ENCODE measurements at regions not wholly inside any gene's neighbourhood (a gene's known extent, or its start where the extent isn't known, plus 50 kb on each side); places are given as distances from the start of the nearest gene placed in this dataset.

DNA sequence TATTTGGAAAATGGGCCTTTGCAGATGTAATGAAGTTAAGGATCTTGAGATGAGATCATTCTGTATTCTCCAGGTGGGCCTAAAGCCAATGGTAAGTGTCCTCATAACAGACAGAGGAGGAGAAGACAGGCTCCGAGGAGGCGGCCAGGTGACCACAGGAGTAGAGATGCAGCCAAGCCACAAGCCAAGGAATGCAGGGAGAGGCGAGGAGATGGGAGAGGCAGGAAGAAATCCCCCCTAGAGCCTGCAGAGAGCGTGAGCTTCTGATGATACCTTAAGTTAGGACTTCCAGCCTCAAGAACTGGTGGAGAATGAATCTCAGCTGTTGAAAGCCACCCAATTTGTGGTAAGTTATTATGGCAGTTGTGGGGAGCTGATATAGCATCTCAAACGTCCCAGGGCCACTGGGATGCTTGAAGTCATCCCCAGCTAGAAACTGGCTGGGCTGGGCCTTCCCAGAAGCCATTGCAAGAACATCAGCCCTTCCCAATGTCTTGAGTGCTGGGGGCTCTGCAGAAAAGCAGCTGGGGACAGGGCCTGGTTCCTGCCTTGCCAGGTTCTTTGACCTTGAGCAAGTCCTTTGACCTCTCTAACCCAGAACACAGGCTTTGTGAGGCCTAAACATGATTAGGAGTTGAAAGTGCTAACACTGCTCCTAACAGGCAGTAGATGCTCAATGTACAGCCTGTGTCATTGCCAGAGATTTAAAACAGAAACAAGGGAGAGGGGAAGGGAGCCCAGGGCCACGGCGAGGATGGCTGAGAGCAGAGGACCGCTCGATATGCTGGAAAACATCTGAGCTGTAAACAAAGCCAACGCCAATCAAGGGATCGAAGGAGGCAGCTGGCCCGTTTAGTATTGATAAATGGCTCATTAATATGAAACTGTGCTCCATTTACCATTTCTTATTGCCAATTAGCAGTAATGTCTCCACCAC is 632.3 kb downstream of the TBC1D22A start:
- no peak for DNase-seq

DNA sequence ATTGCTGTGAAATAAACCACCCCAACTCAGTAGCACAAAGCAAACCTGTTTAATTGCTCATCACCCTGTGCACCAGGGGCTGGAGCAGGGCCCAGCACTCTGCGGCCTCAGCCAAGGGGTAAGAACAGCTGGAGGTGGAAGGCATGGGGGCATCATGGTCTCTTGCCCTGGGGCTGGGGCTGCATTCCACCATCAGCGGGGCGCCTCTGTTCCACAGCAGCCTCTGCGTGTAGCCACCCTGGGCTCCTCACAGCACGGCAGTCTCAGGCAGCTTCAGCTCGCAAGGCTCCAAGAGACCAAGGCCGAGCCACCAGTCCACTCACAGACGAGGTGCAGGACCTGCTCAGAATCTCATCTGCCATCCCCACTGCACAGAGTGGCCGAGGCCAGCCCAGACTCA is 630.7 kb downstream of the TBC1D22A start:
- DNase-seq: no peak

DNA sequence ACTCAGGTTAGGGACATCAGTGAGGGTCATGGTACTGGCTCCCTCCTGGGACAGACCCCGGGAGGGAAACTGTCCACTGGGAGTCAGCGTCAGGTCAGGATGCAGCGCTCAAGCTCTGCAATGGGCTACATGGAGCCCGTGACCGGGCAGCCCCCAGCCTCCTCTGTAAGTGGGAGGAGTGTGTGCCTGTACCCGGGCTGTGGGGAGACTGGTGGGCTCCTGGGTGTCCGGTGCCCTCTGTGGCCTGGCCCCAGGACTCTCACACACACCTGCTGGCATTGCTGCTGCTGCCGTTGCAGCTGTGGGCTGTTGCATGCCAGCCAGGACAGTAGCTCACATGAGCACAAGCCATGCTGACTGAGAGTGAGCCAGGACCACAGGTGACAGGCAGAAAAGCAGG is 630.3 kb downstream of the TBC1D22A start:
- DNase-seq: no peak

DNA sequence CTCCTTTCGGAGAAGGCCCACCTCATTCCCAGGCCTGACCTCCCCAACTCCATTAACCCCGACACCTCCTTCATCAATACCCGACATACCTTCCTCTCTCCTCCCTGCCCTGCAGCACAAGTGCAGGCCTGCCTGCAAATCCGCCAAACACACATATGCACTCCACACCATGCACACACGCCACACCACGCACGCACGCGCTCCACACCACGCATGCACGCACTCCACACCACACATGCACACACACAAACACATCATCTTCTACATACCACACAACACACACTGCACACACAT is 629.6 kb downstream of the TBC1D22A start:
- no peak for DNase-seq

DNA sequence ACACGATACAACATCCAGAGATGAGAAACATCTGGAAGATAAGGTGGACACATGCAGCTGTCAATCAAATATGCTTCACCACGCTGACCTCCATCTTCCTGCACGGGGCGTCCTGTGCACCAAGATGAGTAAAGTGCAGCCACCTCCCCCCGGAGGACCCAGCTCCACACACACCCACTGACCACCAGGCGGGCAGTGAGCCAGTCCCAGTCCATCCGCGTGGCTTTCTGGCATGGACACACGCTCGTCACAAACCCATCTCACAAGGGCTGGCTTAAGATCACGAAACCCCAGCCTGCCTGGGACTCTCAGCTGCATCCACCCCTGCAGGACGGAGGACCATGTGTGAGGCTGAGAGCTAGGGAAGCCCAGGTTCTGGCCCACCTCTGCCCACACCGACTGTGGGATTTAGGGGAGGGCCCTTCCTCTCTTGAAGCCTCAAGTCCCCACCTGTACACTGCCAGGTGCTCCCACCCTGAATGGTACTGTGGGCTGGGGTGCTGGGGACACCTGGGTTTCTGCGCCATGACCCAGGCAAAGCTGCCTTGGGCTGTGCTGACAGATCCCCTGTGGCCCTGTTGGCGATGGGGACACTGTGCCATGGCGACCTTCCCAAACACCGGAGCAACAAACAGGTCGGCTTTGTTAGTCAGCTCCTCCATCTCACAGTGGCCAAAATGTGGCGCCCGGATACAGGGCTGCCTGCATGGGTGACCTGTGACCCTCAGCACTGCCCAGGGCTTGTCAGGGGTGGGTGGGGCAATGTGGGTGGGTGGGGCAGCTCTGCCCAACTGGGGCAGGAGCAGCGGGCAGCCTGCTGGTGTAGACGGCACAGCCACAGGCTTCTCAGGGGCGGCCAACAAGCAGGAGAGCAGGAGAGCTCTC is 629.0 kb downstream of the TBC1D22A start:
- DNase-seq: no peak

DNA sequence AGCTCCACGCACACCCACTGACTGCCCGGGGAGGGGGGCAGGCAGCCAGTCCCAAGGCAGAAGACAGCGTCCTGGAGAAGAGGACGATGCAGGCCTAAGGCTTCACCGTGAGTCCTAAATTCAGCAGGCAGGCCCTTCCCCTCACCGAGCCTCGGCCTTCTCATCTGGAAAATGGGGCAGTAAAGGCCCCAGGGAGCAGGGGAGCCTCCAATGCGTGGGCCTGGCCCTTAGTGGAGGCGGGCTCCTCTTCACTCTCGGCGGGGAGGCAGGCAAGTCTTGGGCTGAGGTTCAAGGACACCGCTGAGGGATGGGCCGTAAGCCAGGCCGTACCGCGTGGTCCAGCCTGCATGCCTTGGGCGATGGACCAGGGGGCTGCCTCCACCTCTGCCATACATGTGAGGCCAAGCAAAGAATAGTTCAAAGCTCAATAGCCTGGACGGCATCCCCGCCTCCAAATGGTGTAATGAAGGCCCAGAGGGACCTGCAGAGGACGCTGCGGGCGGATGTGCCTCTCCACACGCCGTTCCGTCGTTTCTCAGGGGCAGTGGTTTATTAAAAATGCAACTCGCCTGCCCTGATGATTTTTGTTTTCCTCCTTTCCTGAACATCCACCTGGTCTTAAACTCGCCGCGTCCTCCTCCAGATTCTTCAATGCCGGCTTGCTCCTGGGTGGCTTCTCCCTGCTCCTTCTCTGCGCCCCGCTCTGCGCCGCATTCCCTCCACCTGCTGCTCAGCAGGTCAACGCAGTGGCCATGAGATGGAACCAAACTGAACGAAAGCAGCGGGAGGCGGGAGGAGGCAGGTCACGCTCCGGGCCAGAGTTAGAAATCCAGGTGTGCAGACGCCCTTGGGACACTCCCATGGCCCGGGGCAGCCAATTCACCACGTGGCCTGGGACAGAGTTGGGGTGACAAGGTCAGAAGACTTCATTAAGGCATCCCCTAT is 627.8 kb downstream of the TBC1D22A start:
- DNase-seq: no peak

DNA sequence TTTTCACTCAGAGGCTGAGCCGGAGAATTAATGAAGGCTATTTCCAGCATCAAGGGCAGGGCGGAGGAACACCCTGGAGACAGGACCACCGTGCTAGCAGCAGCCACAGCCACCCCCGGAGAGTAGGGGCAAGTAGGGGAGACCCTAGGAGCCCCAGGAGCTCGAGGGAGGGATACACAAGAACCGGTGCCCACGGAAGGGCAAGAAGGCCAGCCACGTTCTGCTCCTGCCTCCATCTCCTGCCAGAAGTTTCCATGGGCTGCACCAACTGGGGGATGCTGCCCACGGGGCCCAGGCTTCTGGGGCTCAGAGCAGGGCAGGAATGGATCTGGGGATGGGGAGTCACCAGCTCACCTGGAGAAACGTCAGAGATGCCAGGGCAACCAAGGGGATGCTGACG is 626.8 kb downstream of the TBC1D22A start:
- no peak for DNase-seq

DNA sequence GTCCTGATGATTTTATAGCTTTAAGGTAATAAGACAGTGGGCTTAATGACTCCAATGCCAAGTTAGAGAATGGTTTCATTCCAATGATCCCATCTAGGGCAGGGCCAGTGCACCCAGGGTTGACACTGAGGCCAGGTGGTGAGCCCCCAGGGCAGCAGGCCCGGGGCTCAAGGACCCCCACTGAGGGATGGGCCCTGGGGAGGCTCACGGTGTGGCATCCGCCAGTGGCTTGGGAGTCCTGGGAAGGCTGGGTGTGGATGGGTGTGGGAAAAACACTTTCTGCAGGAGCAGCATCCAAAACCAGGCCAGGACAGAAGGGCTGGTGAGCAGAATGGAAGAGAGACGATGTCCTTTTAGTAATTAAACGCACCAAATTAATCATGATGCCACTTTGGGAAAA is 626.3 kb downstream of the TBC1D22A start:
- DNase-seq: no peak

DNA sequence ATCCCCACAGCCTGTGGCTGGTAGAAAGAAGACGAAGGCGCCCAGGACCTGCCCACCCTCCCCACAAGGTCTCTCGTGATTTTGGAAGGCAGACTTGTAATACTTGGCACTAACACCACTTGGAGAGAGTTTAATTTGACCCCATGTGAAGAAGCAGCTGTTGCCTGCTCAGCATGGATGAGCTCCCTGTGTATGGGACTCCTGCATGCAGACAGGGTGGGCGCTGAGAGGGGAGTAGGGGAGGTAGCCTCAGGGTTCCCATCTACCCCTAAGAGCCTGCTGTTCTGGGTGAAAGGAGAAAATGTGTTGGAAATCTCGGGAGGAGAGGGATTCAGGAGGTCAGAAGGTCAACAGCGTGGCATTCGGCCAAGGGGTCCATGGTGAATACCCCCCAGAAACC is 625.9 kb downstream of the TBC1D22A start:
- no peak for DNase-seq

DNA sequence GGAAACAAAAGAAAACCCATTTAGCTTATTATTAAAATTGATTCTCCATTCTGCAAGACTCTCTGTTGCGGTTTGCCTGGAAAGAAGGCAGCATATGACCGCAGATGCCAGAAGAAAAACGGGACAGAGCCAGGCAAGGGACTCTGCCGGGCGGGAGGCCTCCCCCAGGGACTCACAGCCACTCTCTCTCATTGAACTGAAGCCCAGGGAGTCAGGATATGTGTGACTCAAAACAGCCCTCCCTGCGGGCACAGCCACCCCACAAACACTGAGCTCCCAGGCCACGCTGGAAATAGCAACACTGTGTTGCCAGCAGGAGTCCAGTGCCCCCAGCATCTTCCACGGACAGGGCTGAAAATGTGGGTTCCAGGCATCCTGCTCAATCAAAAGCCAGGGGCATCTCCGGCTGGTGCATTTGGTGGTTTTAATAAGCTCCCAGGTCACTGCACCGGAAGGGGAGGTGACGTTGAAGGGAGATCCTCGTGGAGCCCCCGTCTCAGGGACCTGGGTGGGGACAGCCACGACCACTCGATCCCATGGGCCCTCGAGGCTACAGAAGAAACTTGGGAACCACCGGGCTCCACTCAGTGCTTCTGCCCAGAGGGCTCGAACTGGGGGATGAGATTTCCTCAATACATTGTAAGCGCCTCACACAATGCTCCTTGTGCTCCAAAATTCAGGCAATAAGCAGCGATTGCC is 624.5 kb downstream of the TBC1D22A start:
- DNase-seq: no peak

DNA sequence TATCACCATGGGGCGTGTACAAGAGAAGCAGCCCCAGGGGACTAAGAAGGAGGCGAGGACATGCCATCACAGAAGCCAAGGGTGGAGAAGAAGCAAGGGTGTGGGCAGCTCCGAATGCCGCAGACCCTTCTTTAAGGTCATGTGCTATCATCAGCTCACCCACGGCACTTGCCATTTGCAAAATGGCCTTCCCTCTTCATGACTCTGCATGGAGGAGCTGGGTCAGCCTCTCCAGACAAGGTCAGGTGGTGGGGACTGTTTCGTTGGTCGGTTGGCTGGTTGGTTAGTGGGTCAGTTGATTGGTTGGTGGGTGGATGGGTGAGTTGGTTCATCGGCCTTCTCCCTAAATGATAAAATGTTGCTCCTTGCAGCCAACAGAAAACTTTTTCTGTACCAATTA is 622.5 kb downstream of the TBC1D22A start:
- no peak for DNase-seq

DNA sequence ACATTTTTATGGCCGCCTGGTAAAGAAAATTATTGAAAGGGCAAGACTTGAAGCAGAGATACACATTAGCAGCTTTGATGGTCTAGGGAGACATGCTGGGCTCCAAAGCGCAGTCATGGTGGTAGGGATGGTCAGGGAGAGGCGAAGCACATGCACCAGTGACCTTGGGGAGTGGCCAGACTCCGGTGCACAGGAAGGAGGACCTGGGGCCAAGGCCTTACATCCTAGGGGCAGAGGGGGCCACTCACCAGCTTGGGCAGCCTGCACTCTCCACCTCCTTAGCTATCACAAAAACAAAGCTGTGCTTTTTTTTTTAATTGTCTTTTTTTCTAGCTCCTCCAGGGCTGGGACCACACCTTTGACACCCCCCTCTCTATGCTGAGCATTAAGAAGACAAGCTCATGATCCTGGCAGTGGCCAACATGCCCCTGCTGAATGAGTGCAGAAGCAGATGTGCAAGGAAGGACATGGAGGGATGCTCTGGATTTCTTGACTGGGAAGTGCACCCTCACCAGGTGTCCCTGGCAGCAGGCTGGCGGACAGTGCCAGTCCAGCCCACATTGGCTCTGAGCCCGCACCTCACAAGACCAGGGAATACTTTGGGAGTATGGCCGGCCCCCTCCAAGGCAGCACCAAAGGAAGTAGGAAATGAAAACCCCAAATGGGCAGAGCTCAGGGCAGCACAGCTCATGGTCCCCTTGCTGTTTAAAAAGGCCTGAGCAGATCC is 619.9 kb downstream of the TBC1D22A start:
- no peak for DNase-seq

DNA sequence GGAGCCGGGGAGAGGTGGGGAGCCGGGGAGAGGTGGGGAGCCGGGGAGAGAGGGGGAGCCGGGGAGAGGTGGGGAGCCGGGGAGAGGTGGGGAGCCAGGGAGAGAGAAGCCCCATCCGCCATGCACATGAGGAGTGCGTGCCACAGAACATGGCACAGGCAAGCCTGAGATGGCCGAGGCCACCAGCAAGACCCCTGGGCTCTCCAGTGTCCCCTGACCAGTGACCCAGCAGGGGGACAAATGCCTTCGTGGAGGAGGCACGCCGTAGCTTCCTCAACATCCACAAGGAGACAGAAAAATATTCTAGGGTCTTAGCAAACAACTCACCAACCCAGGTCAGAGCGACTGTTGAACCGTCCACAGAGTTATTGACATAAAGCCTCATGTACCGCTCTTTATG is 618.8 kb downstream of the TBC1D22A start:
- DNase-seq: no peak

DNA sequence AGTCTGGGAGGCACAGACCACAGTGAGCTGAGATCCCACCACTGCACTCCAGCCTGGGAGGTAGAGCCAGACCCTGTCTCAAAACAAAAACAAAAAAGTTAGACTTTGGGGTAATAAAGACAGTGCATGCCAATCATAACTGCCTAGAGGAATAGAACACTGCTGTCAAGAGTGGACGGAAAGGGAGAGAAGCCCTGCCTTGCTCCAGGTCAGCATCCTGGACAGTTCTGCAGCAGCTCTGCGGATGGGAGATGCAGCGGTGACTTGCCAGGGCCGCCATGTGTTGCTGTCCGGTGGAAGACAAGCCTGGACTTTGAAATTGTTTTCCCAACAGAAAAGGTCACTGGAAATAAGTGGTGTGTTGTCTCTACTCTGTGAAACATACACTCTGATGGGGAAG is 618.2 kb downstream of the TBC1D22A start:
- DNase-seq: no peak

DNA sequence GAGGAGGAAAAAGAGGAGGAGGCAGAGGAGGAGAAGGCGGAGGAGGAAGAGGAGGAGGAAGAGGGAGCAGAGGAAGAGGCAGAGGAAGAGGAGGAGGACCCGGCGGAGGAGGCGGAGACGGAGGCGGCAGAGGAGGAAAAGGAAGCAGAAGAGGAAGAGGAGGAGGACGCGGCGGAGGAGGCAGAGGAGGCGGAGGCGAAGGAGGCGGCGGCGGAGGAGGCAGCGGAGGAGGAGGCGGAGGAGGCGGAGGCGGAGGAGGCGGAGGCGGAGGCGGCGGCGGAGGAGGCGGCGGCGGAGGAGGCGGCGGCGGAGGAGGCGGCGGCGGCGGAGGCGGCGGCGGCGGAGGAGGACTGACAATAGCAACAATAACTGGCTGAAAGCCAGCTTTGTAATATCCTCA is 616.6 kb downstream of the TBC1D22A start:
- no peak for DNase-seq

DNA sequence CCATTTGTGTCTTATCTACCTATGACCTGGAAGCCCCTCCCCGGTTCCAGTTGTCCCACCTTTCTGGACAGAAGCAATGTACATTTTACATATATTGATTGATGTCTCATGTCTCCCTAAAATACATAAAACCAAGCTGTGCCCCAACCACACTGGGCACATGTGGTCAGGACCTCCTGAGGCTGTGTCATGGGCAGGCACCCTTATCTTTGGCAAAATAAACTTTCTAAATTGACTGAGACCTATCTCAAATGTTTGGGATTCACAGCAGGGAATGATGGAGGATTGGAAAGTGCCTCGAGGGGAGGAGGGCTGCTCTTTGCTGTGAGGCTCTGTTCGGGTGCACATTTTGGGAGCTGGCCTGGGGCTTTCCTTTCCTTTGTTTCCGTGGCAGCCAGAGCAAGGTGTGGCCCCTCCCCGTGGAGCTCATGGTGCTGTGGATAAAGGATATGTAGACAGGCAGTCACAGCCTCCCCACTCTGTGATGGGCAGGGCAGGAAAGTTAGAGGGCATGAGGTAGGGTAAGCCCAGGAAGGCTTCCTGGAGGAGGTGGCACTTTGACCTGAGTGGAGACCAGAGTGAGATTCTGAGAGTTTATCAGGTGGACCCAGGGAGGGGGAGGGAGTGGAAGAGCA is 615.6 kb downstream of the TBC1D22A start:
- DNase-seq: no peak

DNA sequence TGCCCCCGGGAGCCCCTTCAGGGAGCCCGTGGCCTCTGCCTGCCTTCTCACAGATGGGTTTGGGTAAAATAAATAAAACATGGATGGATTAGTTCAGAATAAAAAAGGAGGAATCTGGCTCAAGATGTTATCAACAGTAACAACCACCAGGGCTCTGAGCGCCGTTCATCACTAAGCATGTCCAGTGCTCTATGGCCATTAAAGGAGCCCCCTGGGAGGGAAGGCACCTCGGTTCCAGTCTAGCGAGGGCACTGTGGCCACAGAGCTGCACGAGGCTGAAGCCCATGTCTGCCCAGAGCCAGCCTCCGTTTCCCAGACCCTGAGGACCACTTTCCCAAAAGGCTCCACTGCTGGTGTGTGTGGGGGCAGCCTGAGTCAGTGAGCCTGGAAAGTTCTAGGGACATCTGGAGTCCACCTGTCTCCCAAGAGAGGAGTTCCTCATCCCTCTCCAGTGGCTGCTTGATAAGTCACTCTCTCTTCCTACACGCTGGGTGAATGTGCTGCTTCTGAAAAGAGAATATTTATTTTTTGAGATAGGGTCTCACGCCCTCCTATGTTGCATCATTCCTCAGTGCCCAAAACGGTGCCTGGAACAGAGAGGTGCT is 614.6 kb downstream of the TBC1D22A start:
- DNase-seq: no peak

DNA sequence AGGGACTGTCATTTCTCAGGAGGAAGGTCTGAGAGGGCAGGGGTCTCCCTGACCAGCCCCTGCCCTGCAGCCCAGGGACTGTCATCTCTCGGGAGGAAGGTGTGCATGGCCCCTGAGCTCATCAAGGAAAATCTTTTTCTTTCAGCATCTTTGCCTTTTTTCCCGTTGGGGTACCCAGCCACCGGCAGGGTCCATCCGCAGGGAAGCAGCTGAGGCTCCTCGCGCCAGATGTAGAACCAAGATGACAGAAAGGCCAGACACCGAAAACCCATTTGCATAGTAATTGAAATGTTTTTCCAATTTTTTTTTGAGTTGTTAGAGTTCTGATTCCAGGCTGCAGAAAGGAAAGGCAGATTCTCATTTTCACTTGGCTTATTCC is 613.9 kb downstream of the TBC1D22A start:
- DNase-seq: no peak

DNA sequence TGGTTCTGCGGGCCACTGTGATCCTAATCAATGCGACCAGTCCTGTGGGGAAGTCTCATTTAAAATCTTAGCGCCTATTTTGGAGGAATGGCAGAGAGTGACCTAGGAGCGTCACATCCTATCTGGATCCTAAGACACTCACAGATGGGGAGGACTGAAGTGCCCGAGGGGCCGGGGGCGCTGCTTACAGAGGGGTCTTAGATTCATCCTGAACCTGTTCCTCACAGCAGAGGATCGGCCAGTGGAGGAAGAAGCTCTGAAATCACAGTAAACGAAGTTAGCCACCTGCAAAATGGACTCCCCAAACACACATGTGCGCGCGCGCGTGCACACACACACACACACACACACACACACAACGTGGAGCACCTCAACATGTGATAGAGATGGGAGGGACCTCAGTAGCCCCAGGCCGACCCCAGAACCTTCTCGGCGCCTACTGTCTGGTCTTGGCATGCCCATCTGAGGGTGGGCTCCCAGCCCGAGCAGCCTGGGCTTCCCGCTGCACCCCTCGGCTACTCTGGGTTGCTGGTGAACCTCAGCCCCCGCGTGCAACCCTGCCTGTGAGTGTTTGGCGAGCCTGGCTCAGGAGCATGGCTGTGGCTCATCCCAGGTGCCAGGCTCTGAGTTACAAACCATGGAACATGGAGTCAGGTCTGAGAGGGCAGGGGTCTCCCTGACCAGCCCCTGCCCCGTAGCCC is 613.3 kb downstream of the TBC1D22A start:
- no peak for DNase-seq
